Adrenal gland (tissue), 9 donors: ENCODE measurements at regions not wholly inside any gene's neighbourhood (a gene's known extent, or its start where the extent isn't known, plus 50 kb on each side); places are given as distances from the start of the nearest gene placed in this dataset.

Experiments used
- DNase-seq, 7 donors: peaks; one replicate each; pipeline ENCODE4 v3.0.0-alpha.2; 2019 to 2020
- H3K27ac ChIP-seq, 5 donors: fragments of 200-600 bp; sonication (generic) in 4 of 5; 1 replicate in 3 of 5; 2 replicates in 2 of 5; pipeline versions ENCODE4 v1.5.1 to v1.8.0; 2016 to 2020; ENCODE audit warnings: mild to moderate bottlenecking in 1 of 5
- H3K27me3 ChIP-seq: fragments of 200-600 bp; 2 replicates; pipeline ENCODE4 v1.8.0; 2021
- H3K36me3 ChIP-seq, 2 donors: fragments of 200-600 bp; replicated peaks in 1 of 2; 1 replicate in 1 of 2; 2 replicates in 1 of 2; pipeline versions ENCODE4 v1.5.1 to v1.8.0; 2018 to 2022
- H3K4me1 ChIP-seq, 2 donors: fragments of 200-600 bp; replicated peaks in 1 of 2; 1 replicate in 1 of 2; 2 replicates in 1 of 2; pipeline versions ENCODE4 v1.5.1 to v1.8.0; 2018 to 2021
- H3K4me3 ChIP-seq, 4 donors: fragments of 200-600 bp; sonication (generic) in 3 of 4; one replicate each; pipeline ENCODE4 v1.5.1; 2016 to 2018
- H3K9me3 ChIP-seq, 3 donors: fragments of 200-600 bp; sonication (generic) in 1 of 3; replicated peaks in 1 of 3; 1 replicate in 2 of 3; 2 replicates in 1 of 3; pipeline versions ENCODE4 v1.5.1 to v1.8.0; 2016 to 2021
- POLR2A ChIP-seq, 2 donors: fragments of 450-650 bp; IDR thresholded peaks; one replicate each; pipeline ENCODE4 v1.6.1; 2017; ENCODE audit warnings: antibody characterized with exemption in 2 of 2, mild to moderate bottlenecking in 2 of 2, moderate library complexity in 1 of 2
- WGBS, 4 donors: extraction: QIAGEN DNeasy Blood & Tissue Kit in 2 of 4; methylation state at CpG; one replicate each; pipeline versions ENCODE4 v1.1.5 to v1.1.7; 2013 to 2017; 5-methylcytosine and 5-hydroxymethylcytosine counted together
- intact Hi-C, 2 donors: fragments of 100-400 bp; cut with DNase I; formaldehyde crosslinking; loops; one replicate each; pipeline versions ENCODE4 v1.14.1 to v1.15.0; 2022 to 2023
- TF ChIP-seq, protein P1 (sequence below), 6 experiments: fragments of 450-650 bp in 4 of 6; fragments of 200-600 bp in 2 of 6; sonication (generic) in 1 of 6; IDR thresholded peaks; 1 replicate in 5 of 6; 2 replicates in 1 of 6; pipeline versions ENCODE4 v1.5.1 to v1.8.0; 2016 to 2021; ENCODE audit warnings: antibody characterized with exemption in 6 of 6, mild to moderate bottlenecking in 2 of 6, moderate library complexity in 1 of 6
- donor health status: healthy with polysubstance abuse.
- donor health status: Bipolar disorder and iron deficiency.
- donor health status: DM: yes; HTN: yes; CAD: no.
- donor health status: DM: no; HTN: no; CAD: no.
- donor health status: DM: no; HTN: no; CAD: no.

DNA sequence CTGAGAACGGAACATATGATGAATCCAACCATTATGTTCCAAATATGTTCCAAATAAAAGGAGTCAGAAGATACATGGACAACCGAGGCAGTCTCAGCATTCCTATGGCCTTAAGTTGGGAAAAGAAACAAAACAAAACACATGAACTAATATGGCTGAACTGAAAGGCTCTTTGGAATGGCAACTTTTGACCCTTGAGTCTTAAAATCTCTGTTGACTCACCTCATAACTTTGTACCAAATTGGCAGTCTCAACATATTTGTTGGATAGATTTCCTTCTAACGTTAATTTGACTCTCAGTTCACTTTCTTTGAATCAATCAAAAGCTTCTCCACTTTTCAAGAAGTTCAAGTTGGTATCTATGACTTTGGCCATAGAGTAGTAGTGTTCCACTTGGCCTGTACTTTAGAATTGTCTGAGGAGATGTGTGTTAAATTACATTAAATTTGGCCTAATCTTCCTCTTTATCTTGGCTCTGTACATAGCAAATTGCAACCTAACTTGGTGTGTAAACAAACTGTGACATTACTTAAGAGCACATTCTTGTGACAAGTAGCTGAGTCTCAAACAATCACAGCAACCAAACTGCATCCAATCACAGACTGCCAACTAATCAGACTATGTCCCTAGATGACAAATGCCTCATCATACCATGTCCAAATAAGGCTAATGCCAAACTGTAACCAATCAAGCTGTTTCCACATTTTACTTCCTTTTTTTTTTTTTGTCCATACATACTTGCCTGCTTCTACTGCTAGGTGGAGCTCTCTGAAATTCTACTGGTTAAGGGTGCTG, 208.8 kb downstream of the BMP2 start:
- TF ChIP-seq, protein P1, sequence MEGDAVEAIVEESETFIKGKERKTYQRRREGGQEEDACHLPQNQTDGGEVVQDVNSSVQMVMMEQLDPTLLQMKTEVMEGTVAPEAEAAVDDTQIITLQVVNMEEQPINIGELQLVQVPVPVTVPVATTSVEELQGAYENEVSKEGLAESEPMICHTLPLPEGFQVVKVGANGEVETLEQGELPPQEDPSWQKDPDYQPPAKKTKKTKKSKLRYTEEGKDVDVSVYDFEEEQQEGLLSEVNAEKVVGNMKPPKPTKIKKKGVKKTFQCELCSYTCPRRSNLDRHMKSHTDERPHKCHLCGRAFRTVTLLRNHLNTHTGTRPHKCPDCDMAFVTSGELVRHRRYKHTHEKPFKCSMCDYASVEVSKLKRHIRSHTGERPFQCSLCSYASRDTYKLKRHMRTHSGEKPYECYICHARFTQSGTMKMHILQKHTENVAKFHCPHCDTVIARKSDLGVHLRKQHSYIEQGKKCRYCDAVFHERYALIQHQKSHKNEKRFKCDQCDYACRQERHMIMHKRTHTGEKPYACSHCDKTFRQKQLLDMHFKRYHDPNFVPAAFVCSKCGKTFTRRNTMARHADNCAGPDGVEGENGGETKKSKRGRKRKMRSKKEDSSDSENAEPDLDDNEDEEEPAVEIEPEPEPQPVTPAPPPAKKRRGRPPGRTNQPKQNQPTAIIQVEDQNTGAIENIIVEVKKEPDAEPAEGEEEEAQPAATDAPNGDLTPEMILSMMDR (IDR thresholded peaks at IDR 0.05): no peak
- no peak for TF ChIP-seq POLR2A (IDR thresholded peaks at IDR 0.05)

DNA sequence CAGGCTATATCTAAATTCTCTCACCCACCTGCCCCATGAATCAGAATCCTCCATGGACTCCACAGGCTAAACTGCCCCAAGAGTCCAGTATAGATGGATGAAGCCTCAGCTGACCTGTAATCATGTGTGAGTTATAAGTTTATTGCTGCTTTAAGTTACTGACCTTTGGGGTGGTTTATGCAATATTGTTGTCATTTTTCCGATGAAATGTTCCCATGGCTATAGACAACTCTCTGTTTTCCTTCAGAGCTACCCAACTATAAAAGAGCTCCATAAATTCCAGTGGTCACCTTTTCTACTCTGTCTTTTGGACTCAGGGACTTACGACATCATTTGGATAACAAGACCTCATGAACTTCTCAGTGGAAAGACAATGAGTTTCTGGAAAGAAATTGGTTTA, 212.1 kb downstream of the BMP2 start:
- intact Hi-C loops: no loop called here
- DNase-seq: no peak
- H3K27me3 ChIP-seq: peaks cover 11% of the 10 kb centered on the region
- no peak overlapping the region for H3K27ac ChIP-seq
- H3K4me1 ChIP-seq: no peaks in the 10 kb centered on the region
- TF ChIP-seq, protein P1 (IDR thresholded peaks at IDR 0.05): no peak
- no peak for TF ChIP-seq POLR2A (IDR thresholded peaks at IDR 0.05)
- no peaks in the 10 kb centered on the region for H3K36me3 ChIP-seq
- 81 to 90% (median 83%) methylated on average over 2 of the region's 2 CpGs for WGBS, 4 donors
- H3K4me3 ChIP-seq: no peak overlapping the region
- no peaks in the 10 kb centered on the region for H3K9me3 ChIP-seq

More for the DNA sequence above, 208.8 kb downstream of the BMP2 start:
- no peaks in the 10 kb centered on the region for H3K4me1 ChIP-seq
- no peak for DNase-seq
- intact Hi-C loops: no loop called here
- no peaks in the 10 kb centered on the region for H3K9me3 ChIP-seq
- WGBS, 4 donors: 43 to 48% (median 46%) methylated on average over 3 of the region's 3 CpGs
- H3K36me3 ChIP-seq: no peaks in the 10 kb centered on the region
- H3K27me3 ChIP-seq: no peaks in the 10 kb centered on the region
- no peak overlapping the region for H3K4me3 ChIP-seq
- no peak overlapping the region for H3K27ac ChIP-seq

DNA sequence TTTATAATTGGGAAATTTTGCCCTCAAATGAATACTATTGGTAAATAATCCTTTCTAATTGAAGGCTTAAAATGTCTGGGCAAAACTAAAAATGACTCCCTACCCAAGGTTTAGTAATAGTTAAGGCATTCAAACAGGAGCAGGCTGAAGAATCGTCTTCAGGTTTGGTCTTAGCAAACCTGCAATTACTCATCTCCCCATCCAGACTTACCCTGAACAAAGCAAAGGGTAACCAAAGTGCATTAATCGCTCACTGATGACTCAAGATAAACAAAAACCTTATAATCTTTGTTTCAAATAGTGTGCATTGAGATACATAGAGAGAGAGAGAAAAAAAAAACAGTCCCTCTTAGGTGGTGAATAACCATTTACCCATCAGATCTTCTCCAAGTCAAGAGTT, 225.5 kb downstream of the BMP2 start:
- Histone ChIP-seq H3K9me3 (no peaks in the 10 kb centered on the region), H3K4me1 (no peaks in the 10 kb centered on the region), H3K27me3 (no peaks in the 10 kb centered on the region), H3K4me3 (no peak overlapping the region), H3K27ac (no peak overlapping the region), H3K36me3 (no peaks in the 10 kb centered on the region)
- intact Hi-C loops: no loop called here
- DNase-seq: no peak
- 46 to 66% (median 55%) methylated on average over 2 of the region's 2 CpGs for WGBS, 4 donors
- TF ChIP-seq POLR2A (IDR thresholded peaks at IDR 0.05): no peak
- TF ChIP-seq, protein P1 (IDR thresholded peaks at IDR 0.05): no peak

DNA sequence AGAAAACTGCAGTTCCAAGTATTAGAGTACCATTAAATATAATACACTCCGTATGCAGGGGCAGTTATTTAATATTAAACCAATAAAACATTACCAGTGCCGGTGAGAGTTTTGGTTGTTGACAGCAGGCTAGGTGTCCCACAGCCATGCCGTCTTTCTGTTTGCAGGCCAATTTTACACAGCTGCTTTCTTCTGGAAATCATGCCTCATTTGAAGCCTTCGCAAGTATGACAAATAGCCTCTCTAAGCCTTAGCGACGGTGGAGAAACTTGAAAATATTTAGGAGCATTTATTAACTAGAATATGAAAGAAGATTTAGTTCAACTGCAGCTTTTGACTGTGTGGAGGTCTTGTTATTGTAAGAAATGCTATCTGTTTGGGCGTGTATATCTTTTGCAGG, 226.0 kb downstream of the BMP2 start:
- WGBS, 4 donors: 61 to 68% (median 64%) methylated on average over 7 of the region's 7 CpGs
- H3K4me1 ChIP-seq: no peaks in the 10 kb centered on the region
- no peaks in the 10 kb centered on the region for H3K36me3 ChIP-seq
- H3K9me3 ChIP-seq: no peaks in the 10 kb centered on the region
- no peak overlapping the region for H3K27ac ChIP-seq
- intact Hi-C loops: no loop called here
- DNase-seq: no peak
- H3K27me3 ChIP-seq: no peaks in the 10 kb centered on the region
- H3K4me3 ChIP-seq: no peak overlapping the region
- TF ChIP-seq POLR2A (IDR thresholded peaks at IDR 0.05): no peak
- TF ChIP-seq, protein P1 (IDR thresholded peaks at IDR 0.05): no peak
